Inflammatory macrophage (primary cell): ENCODE measurements at regions not wholly inside any gene's neighbourhood (a gene's known extent, or its start where the extent isn't known, plus 50 kb on each side); places are given as distances from the start of the nearest gene placed in this dataset.

Source experiments
- DNase-seq, 2 donors: peaks; one replicate each; pipeline ENCODE4 v3.0.0-alpha.2; 2020 to 2022

DNA sequence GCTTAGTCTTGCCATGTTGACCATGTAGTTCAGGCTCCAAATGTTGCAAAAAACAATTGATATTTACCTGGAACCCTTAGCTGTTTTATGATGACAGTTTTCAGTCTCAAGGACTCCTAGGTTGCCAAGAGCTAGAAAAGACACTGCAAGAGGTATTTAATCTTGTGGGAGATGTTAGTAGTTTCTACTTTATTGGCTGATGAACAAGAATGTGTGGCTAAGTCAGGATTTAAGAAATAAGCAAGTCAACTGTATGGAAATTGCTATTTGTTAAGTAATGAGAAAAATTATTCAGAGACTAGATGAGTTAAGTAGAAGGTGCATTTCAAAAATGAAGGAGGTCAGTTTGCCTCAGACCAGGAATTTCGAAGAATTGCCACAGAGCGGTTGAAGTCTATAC, 639.7 kb upstream of the USP24 start:
- no peak for DNase-seq

DNA sequence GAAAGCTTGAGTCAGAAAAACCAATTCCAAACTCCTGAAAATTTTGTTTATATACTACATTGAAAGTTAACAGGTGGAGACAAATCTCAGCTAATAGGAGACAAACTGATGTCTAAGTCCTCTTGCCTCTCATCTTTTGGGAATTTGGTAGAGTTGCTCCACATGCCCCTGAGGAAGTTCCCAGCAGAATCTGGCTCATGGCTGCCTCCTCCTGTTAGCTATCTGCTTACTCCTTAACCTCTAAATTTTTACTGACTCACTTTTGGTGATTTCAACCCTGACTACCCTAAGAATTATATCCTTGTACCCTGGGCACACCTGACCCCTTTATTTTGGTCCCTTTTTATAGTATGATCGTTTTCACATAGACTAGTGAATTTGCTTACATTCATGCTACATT, 633.7 kb upstream of the USP24 start:
- DNase-seq = no peak

- no peak for DNase-seq
Measured at GRCh38 chr1:55846051-55846450, 630.9 kb upstream of the USP24 start.

GRCh38 chr1:55844322-55844721, 629.2 kb upstream of the USP24 start:
- DNase-seq = no peak

DNA sequence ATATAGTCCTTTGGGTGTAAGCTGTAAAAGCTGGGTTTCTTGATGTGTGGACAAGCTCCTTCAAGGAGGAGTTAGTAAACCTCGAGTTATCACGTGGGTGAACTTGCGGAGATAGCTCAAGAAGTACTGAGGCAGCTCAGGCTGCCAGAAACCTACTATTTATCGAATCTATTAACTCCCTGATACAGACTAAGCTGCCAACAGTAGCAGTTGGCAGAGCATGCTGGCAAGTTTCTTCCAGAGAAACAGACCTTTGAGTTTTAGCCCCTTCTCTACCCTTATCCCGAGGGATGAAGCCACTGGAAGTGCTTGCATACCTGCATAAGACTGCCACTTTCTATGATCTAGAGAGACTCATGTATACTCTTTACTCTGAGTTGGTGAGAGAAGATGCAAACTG, 624.5 kb upstream of the USP24 start:
- no peak for DNase-seq

DNA sequence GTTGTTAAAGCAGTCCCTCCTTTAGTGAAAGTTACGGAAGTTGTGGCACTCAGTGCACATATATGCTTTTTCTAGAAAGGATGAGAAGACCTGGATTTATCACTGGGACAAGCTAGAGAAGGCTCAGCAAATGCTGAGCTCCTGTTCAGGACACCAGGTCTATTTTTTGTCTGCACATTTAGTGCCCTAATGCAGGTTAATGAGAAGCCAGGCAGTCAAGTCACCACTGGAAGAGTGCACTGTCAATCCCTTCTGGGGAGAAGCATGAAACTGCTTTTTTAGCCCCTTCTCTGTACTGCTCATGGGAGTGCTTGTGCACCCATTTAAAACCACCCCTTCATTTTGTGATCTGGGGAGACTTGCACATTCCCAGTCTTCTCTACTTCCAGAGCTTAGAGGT, 624.1 kb upstream of the USP24 start:
- no peak for DNase-seq

DNA sequence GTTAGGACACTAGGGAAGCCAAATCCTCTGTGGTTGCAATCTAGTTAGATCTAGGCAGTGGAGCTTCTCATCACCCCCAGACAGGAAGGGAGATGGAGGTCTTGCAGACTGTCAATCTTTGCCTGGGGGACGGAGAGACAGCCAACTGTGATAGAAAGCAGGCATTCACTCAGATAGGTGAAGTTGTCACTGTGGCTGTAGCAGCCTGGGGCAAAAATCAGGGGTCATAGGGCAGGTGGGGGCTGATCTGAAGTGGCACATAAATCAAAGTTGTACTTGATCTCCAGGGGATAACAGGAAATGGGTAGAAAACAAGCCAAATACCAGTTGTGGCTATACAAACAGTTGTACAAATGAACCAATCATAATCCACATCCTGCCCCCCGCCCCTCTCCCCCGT, 620.9 kb upstream of the USP24 start:
- DNase-seq = no peak

DNA sequence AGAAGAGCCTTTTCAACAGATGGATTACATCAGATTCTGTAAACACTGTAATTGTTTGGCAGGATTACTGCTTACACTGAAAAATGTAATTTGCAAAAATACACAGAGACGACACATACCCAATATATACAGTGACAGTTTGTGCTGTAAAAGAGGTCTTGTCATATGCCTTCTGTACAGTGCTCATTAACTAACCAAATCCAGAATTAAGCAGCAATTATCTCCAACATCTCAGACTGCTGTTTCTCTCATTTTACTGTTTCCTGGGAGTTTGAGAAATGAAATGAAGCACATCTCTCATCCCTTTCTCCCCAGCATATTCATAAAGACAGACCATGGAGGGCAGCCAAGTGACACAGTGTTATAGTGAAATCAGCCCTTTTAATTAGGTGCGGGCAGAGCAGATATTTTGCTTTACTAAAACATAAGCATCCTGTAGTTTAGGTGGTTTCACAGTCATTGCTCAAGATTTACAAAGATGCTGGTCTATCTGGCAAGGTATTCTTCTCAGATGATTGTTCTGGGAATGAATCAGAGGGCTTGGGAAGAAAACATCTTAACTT, 618.4 kb upstream of the USP24 start:
- no peak for DNase-seq

GRCh38 chr1:55831759-55832158, 616.6 kb upstream of the USP24 start:
- no peak for DNase-seq

GRCh38 chr1:55828044-55828443, 612.9 kb upstream of the USP24 start:
- DNase-seq = no peak

DNA sequence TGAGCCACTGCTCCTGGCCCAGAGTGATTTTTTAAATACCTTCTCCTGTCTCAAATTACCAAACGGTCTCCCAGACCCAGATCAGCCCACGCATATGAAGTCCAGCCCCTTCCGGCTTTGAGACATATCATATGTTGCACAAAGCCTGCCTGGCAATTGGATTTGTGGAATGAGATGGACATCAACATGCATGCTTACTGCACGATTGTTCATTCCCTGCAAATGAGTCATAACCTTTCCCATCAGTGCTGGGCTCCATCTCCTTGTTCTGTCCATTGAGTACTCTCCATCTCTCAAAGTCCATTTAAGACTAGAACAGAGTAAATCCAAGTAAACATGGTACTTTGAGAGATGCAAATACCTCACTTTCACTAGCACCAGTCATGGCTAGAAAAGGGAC, 612.2 kb upstream of the USP24 start:
- DNase-seq = no peak

DNA sequence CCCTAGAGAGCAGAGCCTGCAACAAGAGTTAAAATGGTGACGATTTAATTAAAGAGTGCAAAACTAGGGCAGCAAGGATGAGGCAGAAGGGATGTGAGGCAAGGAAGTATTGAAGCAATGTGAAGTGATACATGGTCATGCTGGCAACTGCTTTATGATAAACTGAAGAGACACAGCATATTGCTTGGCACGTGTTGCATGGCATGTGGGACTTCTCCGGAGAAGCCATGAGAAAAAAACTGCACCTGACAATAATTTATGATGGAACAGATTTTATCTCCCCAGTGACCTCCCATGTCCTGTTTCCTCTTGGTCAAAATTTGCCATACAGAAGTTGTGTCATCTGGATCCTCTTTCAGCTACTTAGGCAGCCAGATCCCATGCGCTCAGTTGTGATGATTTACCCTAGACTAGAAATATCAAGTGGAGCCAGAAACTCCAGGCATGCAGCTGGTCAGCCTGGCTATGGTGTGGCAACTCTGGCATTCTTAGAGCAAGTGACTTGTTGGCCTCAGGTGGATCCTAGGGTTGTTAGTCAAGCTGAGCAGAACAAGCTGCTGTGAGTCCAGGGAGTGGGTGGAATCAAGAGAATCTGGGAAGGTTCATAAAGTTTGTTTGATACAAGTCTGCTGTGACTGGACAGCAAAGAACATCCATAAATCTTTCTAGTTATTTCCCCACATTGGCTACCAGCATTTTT, 611.4 kb upstream of the USP24 start:
- no peak for DNase-seq

DNA sequence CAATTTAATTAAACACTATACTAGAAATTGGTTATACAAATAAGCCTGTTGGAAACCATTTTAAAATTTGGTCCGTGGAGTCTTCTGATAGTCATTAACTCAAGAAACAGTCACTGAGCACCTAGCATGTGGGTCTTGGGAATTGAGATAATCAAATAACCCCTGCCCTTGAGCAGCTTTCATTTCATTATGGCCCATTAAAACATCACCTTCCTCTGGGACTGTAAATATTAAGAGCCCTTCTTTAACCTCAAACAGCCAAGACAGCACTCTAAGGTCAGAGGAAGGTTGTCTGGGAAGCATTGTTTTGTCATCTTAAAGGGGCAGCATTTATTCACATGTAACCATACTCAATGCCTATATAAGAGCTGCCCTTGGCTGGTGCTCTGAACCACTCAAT, 610.3 kb upstream of the USP24 start:
- DNase-seq = no peak

DNA sequence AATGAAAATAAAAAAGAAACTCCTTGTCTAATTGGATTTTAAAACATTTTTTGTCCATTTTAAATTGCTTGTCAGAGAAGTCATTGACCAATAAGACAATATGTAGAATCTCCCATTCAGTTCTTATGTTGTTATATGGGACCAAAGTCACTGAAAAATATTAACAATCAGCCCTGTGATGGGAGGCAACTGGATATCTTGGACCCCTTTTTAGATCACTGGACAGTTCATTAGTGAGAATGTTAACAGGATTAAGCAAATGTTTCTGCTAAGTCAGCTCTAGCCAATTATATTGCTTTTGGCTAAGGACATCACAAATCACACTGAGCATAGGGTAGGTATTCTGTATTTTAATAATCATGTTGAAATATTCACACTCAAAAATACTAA, 609.1 kb upstream of the USP24 start:
- DNase-seq = no peak

DNA sequence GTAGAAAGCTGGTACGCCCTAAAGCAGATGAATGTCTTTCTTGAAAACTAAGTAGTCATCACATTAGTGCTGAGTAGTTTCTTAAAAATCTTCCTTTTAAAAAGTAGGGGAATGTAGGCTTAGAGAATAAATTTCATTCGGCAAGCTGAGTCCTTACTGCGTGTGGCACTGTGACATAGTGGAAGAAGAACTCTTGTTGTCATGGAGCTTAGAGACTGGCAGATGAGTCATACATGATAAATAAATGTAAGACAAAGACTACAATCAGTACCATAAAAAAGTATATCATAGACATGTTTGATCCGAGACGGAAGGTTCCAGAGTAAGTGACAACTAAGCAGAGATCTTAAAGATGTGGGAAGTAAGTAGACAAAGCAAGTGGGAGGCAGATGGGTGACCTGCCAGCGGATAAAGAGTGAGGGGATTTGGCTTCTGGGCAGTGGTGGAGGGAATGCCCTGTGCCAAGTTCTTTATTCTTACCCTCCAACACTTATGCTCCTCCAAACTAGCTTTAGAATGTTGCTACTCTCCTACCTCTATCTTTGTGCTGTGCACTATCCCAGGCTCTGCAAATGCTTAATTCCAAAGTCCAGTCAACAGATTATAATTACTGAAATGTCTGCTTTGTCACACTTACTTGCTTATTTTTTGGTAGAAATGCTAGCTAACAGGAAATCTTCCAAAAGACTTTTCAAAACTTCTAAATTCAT, 608.5 kb upstream of the USP24 start:
- no peak for DNase-seq

- no peak for DNase-seq
Measured at GRCh38 chr1:55822891-55823290, 607.7 kb upstream of the USP24 start.

DNA sequence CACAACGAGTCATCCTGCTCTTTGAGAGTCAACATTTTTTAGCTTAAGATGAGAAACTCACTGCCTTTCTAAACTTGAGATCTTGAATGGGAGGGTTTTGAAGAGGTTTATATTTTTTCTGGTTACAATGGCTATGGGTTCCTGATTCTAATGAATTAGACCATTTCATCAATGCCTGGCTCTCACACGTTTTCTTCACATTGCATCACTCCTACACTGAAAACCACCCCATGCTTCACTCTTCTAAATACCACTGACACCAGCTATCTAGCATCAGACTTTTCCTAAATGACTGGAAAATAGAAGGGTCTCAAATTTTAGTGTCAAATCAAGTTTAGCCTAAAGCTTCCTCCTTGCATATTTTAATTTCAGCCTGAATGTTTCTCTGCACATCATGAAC, 606.1 kb upstream of the USP24 start:
- no peak for DNase-seq

GRCh38 chr1:55820501-55820900, 605.3 kb upstream of the USP24 start:
- DNase-seq = no peak

GRCh38 chr1:55819011-55819410, 603.8 kb upstream of the USP24 start:
- DNase-seq = no peak

DNA sequence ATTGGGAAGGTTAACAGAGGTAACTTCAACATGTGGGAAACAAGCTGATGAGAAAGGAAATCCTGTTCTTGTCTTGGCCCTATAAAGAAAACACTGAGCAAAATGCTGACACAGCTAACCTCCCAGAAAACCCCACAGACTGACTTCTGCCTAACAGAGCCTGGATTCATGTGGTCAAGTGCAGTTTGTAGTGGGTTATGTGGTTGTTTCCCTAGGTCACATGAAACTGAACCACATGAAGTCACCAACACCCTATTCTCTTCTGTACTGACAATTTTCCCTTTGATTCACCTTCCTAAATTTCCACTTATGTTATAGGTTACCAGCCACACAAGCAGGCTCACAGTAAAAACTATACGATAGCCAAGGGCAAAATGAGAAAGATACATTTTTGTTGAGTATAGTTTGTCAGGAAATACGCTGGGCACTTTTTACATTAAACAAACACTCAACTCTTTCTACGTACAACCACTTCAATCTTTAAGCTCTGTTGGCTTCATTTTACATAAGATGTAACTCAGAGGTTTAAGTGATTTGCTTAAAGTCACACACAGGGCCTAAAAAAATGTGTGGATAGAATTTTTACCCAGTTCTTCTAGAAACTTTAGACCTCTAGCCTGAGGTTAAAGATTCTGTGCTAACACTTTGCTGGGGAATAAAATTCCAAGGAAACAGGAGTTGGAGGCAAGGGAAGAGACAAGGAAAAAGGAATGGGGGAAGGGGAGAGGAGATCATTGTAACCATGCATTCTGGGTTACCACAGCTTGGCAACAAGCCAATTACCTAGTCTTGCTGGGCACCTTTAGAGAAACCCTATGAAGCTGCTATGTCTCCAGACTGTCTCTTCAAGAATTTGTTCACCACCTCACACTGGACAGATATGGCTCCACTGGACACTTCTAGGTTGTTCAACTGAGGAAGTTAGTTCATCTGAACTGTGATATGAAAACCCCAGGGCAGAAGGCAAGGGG, 601.6 kb upstream of the USP24 start:
- DNase-seq = peak in 1 of 2 donors; percentile 11

DNA sequence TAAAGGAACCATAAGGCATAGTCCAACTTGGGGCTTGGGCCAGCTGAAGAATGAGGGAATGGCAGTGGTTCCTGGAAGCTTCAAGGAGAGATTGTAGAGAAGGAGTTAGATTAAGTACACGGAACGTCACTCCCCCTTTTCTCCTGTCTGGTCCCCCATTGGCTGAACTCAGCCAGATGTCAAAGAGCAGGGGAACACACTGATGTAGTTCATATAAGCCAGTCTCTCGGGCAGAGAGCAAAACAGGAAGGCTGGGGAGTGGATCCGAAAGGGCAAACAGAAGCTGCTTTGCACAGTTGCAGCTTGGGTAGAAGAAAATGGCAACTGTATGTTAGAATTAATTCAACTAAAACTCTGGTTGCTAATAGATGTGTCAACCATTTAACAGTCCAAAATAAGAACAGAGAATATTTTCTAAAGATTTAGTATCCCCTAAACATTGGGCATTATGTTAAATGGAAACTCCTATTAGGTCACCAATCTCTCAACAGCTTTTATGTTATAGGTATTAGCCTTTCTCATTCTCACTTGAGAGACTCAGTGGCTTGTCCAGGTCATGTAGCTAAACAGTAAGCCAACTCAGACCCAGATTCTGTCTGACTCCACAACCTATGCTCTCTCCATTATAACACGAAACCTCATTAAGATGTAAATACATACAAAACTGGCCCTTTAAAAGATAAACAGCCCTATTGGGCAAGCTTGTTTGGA, 600.7 kb upstream of the USP24 start:
- DNase-seq = no peak

- no peak for DNase-seq
Measured at GRCh38 chr1:55814967-55815366, 599.8 kb upstream of the USP24 start.
